MM.1S (cell line): ENCODE measurements at regions not wholly inside any gene's neighbourhood (a gene's known extent, or its start where the extent isn't known, plus 50 kb on each side); places are given as distances from the start of the nearest gene placed in this dataset.

Experiments used
- DNase-seq: peaks from one replicate; pipeline ENCODE4 v3.0.0-alpha.2; 2015
- H2AFZ ChIP-seq: fragments of 300-600 bp; sonication (generic); 2 replicates; pipeline ENCODE4 v1.6.0; 2016; ENCODE audit warnings: antibody characterized with exemption, low read length
- H3F3A ChIP-seq: fragments of 300-600 bp; sonication (generic); 2 replicates; pipeline ENCODE4 v1.6.1; 2016; ENCODE audit warnings: mild to moderate bottlenecking, antibody characterized with exemption, low read length, moderate library complexity, mixed read lengths; ENCODE audit not compliant: insufficient read depth
- H3K27ac ChIP-seq: fragments of 300-600 bp; sonication (generic); 2 replicates; pipeline ENCODE4 v1.5.1; 2016; ENCODE audit warnings: mild to moderate bottlenecking, low read length
- H3K27me3 ChIP-seq: fragments of 300-600 bp; sonication (generic); replicated peaks from 2 replicates; pipeline ENCODE4 v1.6.0; 2016; ENCODE audit warnings: low read length; ENCODE audit not compliant: insufficient read depth
- H3K36me3 ChIP-seq: fragments of 300-600 bp; sonication (generic); replicated peaks from 2 replicates; pipeline ENCODE4 v1.6.1; 2016; ENCODE audit warnings: mild to moderate bottlenecking, low read length, mixed read lengths; ENCODE audit not compliant: insufficient read depth
- H3K4me1 ChIP-seq: fragments of 300-600 bp; sonication (generic); 2 replicates; pipeline ENCODE4 v1.6.1; 2016; ENCODE audit warnings: low read length, mixed read lengths
- H3K4me2 ChIP-seq: fragments of 300-600 bp; sonication (generic); 2 replicates; pipeline ENCODE4 v1.6.0; 2016; ENCODE audit warnings: low read depth, low read length
- H3K4me3 ChIP-seq: fragments of 300-600 bp; sonication (generic); 2 replicates; pipeline ENCODE4 v1.5.1; 2016; ENCODE audit warnings: low read length, mixed read lengths
- H3K79me2 ChIP-seq: fragments of 300-600 bp; sonication (generic); 2 replicates; pipeline ENCODE4 v1.6.1; 2016; ENCODE audit warnings: mixed run types, low read length, mixed read lengths
- H3K9ac ChIP-seq: fragments of 300-600 bp; sonication (generic); 2 replicates; pipeline ENCODE4 v1.6.1; 2016; ENCODE audit warnings: low read length, mixed read lengths
- H3K9me2 ChIP-seq: fragments of 300-600 bp; sonication (generic); replicated peaks from 2 replicates; pipeline ENCODE4 v1.6.1; 2016; ENCODE audit warnings: mild to moderate bottlenecking, low read length, mixed read lengths; ENCODE audit not compliant: insufficient read depth
- H3K9me3 ChIP-seq: fragments of 300-600 bp; sonication (generic); replicated peaks from 2 replicates; pipeline ENCODE4 v1.6.1; 2016; ENCODE audit warnings: mild to moderate bottlenecking, low read length, mixed read lengths; ENCODE audit not compliant: insufficient read depth
- H4K20me1 ChIP-seq: fragments of 300-600 bp; sonication (generic); 2 replicates; pipeline ENCODE4 v1.6.1; 2016; ENCODE audit warnings: mild to moderate bottlenecking, low read length, moderate library complexity, mixed read lengths; ENCODE audit not compliant: insufficient read depth
- CTCF ChIP-seq: fragments of 300-600 bp; sonication (generic); IDR thresholded peaks from 2 replicates; pipeline ENCODE4 v1.5.1; 2016; ENCODE audit warnings: antibody characterized with exemption, low read length, mixed read lengths
- EZH2 ChIP-seq: fragments of 300-600 bp; sonication (generic); optimal IDR thresholded peaks from 2 replicates; pipeline ENCODE3; 2017; ENCODE audit warnings: low read depth, mild to moderate bottlenecking, antibody characterized with exemption, low read length, mixed read lengths
- EZH2phosphoT487 ChIP-seq: fragments of 300-600 bp; sonication (generic); IDR thresholded peaks from 2 replicates; pipeline ENCODE4 v1.6.1; 2018; ENCODE audit warnings: antibody characterized with exemption, low read length

GRCh38 chr18:35835366-35835765 is 137.1 kb upstream of the RMP24 start:
- Histone ChIP-seq H3K4me3 (no peak overlapping the region), H3K79me2 (no peaks in the 10 kb centered on the region), H3K4me1 (no peaks in the 10 kb centered on the region), H3K27ac (no peak overlapping the region), H4K20me1 (no peaks in the 10 kb centered on the region), H3K9ac (no peak overlapping the region), H3K9me3 (no peaks in the 10 kb centered on the region), H3K27me3 (no peaks in the 10 kb centered on the region), H3K4me2 (no peak overlapping the region), H3K9me2 (no peaks in the 10 kb centered on the region), H3F3A (no peaks in the 10 kb centered on the region), H3K36me3 (no peaks in the 10 kb centered on the region), H2AFZ (no peak overlapping the region)
- no peak for DNase-seq
- TF ChIP-seq EZH2 (no peak), CTCF (no peak), EZH2phosphoT487 (no peak)

DNA sequence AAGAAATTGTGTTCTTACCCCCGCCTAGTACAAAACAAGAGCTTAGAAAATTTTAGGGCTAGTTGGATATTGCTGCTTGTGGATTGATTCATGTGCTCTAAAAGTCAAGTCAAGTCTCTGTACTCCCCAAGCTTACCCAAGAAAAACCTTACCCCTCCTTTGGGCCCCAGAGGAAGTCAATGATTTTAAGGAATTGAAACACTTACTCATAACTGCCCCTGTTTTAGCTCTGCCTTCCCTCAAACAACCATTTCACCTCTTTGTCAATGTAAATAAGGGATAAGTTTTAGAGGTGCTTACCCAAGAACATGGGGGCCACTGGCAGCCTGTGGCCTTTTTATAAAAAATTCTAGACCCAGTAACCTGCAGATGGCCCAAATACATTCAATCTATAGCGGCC is 136.6 kb upstream of the RMP24 start:
- no peaks in the 10 kb centered on the region for H3K9me3 ChIP-seq
- no peaks in the 10 kb centered on the region for H3K27me3 ChIP-seq
- DNase-seq: no peak
- H3K4me3 ChIP-seq: no peak overlapping the region
- H3K9ac ChIP-seq: no peak overlapping the region
- no peaks in the 10 kb centered on the region for H3K36me3 ChIP-seq
- no peaks in the 10 kb centered on the region for H3K79me2 ChIP-seq
- no peaks in the 10 kb centered on the region for H4K20me1 ChIP-seq
- no peaks in the 10 kb centered on the region for H3F3A ChIP-seq
- H3K27ac ChIP-seq: no peak overlapping the region
- H3K9me2 ChIP-seq: no peaks in the 10 kb centered on the region
- no peak for TF ChIP-seq EZH2
- no peak for TF ChIP-seq CTCF
- TF ChIP-seq EZH2phosphoT487: no peak
- no peaks in the 10 kb centered on the region for H3K4me1 ChIP-seq
- no peak overlapping the region for H2AFZ ChIP-seq
- no peak overlapping the region for H3K4me2 ChIP-seq

DNA sequence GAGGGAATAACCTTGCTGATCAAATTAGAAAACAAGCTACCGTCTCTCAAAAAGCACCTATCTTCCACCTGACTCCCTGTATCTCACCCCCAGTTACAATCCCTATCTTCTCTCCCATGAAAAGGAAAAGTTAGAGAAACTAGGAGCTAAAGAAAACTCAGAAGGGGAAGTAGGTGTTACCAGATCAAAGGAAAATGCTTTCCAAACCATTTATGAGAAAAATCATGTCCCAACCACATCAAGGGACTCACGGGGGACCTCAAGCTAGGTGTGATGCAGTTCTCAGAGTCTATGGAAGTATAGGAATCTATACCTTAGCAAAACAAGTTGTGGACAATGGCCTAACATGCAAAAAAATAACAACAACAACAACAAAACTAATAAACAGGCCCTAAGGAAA is 135.5 kb upstream of the RMP24 start:
- TF ChIP-seq EZH2 (no peak), EZH2phosphoT487 (no peak), CTCF (no peak)
- H3K27ac ChIP-seq: no peak overlapping the region
- no peaks in the 10 kb centered on the region for H3F3A ChIP-seq
- no peak for DNase-seq
- no peaks in the 10 kb centered on the region for H3K79me2 ChIP-seq
- no peaks in the 10 kb centered on the region for H3K27me3 ChIP-seq
- no peak overlapping the region for H3K4me3 ChIP-seq
- H3K9me3 ChIP-seq: no peaks in the 10 kb centered on the region
- no peaks in the 10 kb centered on the region for H3K4me1 ChIP-seq
- no peaks in the 10 kb centered on the region for H3K36me3 ChIP-seq
- H3K9me2 ChIP-seq: no peaks in the 10 kb centered on the region
- no peak overlapping the region for H2AFZ ChIP-seq
- no peaks in the 10 kb centered on the region for H4K20me1 ChIP-seq
- no peak overlapping the region for H3K4me2 ChIP-seq
- no peak overlapping the region for H3K9ac ChIP-seq
